H7 (cell line): ENCODE measurements at regions not wholly inside any gene's neighbourhood (a gene's known extent, or its start where the extent isn't known, plus 50 kb on each side); places are given as distances from the start of the nearest gene placed in this dataset.

Experiments used
- DNase-seq: peaks from one replicate; pipeline ENCODE4 v3.0.0; 2012
- H3K27me3 ChIP-seq: 2 replicates; pipeline ENCODE4 v1.6.0; 2011; ENCODE audit warnings: mild to moderate bottlenecking, low read length; ENCODE audit not compliant: control insufficient read depth, insufficient read depth
- H3K36me3 ChIP-seq: replicated peaks from 2 replicates; pipeline ENCODE4 v1.5.1; 2011; ENCODE audit warnings: low read length; ENCODE audit not compliant: control insufficient read depth, insufficient read depth
- H3K4me3 ChIP-seq: 2 replicates; pipeline ENCODE4 v1.5.1; 2011; ENCODE audit warnings: low read depth, mild to moderate bottlenecking, control low read depth, low read length, moderate library complexity; ENCODE audit not compliant: insufficient read depth

- DNase-seq: peak; percentile 14
- H3K4me3 ChIP-seq: no peak overlapping the region
Measured at GRCh38 chr6:93786474-93787330, 367.3 kb upstream of the EPHA7 start.

GRCh38 chr6:93785694-93786030 lies 366.3 kb upstream of the EPHA7 start:
- H3K36me3 ChIP-seq: no peaks in the 10 kb centered on the region
- H3K4me3 ChIP-seq: no peak overlapping the region
- no peak for DNase-seq
- H3K27me3 ChIP-seq: no peaks in the 10 kb centered on the region

More at GRCh38 chr6:93786474-93787330, 367.3 kb upstream of the EPHA7 start:
- H3K27me3 ChIP-seq: no peaks in the 10 kb centered on the region
- no peaks in the 10 kb centered on the region for H3K36me3 ChIP-seq

- DNase-seq: no peak
- no peaks in the 10 kb centered on the region for H3K36me3 ChIP-seq
- H3K27me3 ChIP-seq: no peaks in the 10 kb centered on the region
- H3K4me3 ChIP-seq: no peak overlapping the region
Measured at GRCh38 chr6:93784794-93785693, 365.7 kb upstream of the EPHA7 start.

GRCh38 chr6:93779086-93779841 lies 359.9 kb upstream of the EPHA7 start:
- no peak for DNase-seq
- Histone ChIP-seq H3K4me3 (no peak overlapping the region), H3K36me3 (no peaks in the 10 kb centered on the region), H3K27me3 (no peaks in the 10 kb centered on the region)

GRCh38 chr6:93759190-93759589 lies 339.8 kb upstream of the EPHA7 start:
- Histone ChIP-seq H3K36me3 (no peaks in the 10 kb centered on the region), H3K4me3 (no peak overlapping the region), H3K27me3 (no peaks in the 10 kb centered on the region)
- no peak for DNase-seq

- DNase-seq: no peak
- no peaks in the 10 kb centered on the region for H3K36me3 ChIP-seq
- no peaks in the 10 kb centered on the region for H3K27me3 ChIP-seq
- H3K4me3 ChIP-seq: no peak overlapping the region
Measured at GRCh38 chr6:93751969-93752368, 332.6 kb upstream of the EPHA7 start.

GRCh38 chr6:93749930-93750329 lies 330.6 kb upstream of the EPHA7 start:
- Histone ChIP-seq H3K4me3 (no peak overlapping the region), H3K36me3 (no peaks in the 10 kb centered on the region), H3K27me3 (no peaks in the 10 kb centered on the region)
- no peak for DNase-seq

GRCh38 chr6:93749191-93749590 lies 329.8 kb upstream of the EPHA7 start:
- Histone ChIP-seq H3K27me3 (no peaks in the 10 kb centered on the region), H3K36me3 (no peaks in the 10 kb centered on the region), H3K4me3 (no peak overlapping the region)
- no peak for DNase-seq

- no peak for DNase-seq
- H3K4me3 ChIP-seq: no peak overlapping the region
- no peaks in the 10 kb centered on the region for H3K36me3 ChIP-seq
- no peaks in the 10 kb centered on the region for H3K27me3 ChIP-seq
Measured at GRCh38 chr6:93746892-93747291, 327.5 kb upstream of the EPHA7 start.

- H3K4me3 ChIP-seq: no peak overlapping the region
- no peaks in the 10 kb centered on the region for H3K27me3 ChIP-seq
- DNase-seq: no peak
- no peaks in the 10 kb centered on the region for H3K36me3 ChIP-seq
Measured at GRCh38 chr6:93745306-93745705, 325.9 kb upstream of the EPHA7 start.

GRCh38 chr6:93735099-93735498 lies 315.7 kb upstream of the EPHA7 start:
- no peak overlapping the region for H3K4me3 ChIP-seq
- H3K27me3 ChIP-seq: no peaks in the 10 kb centered on the region
- H3K36me3 ChIP-seq: no peaks in the 10 kb centered on the region
- no peak for DNase-seq

GRCh38 chr6:93731306-93731705 lies 311.9 kb upstream of the EPHA7 start:
- DNase-seq: no peak
- no peaks in the 10 kb centered on the region for H3K36me3 ChIP-seq
- no peaks in the 10 kb centered on the region for H3K27me3 ChIP-seq
- no peak overlapping the region for H3K4me3 ChIP-seq

- Histone ChIP-seq H3K27me3 (no peaks in the 10 kb centered on the region), H3K36me3 (no peaks in the 10 kb centered on the region), H3K4me3 (no peak overlapping the region)
- DNase-seq: no peak
Measured at GRCh38 chr6:93728150-93728549, 308.8 kb upstream of the EPHA7 start.

GRCh38 chr6:93727447-93727846 lies 308.1 kb upstream of the EPHA7 start:
- Histone ChIP-seq H3K36me3 (no peaks in the 10 kb centered on the region), H3K27me3 (no peaks in the 10 kb centered on the region), H3K4me3 (no peak overlapping the region)
- DNase-seq: no peak
